Testis (tissue), 2 donors: ENCODE measurements at regions not wholly inside any gene's neighbourhood (a gene's known extent, or its start where the extent isn't known, plus 50 kb on each side); places are given as distances from the start of the nearest gene placed in this dataset.

ENCODE experiments used
- CTCF ChIP-seq, 3 experiments: fragments of 450-650 bp in 2 of 3; fragments of 200-600 bp in 1 of 3; sonication (generic) in 1 of 3; IDR thresholded peaks; one replicate each; pipeline ENCODE4 v1.5.1; 2016 to 2019; ENCODE audit warnings: antibody characterized with exemption in 3 of 3, mild to moderate bottlenecking in 2 of 3, moderate library complexity in 1 of 3
- POLR2A ChIP-seq: fragments of 450-650 bp; IDR thresholded peaks from one replicate; pipeline ENCODE4 v1.6.1; 2017; ENCODE audit warnings: antibody characterized with exemption, mild to moderate bottlenecking, moderate library complexity

- TF ChIP-seq CTCF (IDR thresholded peaks at IDR 0.05), result no peak
- TF ChIP-seq POLR2A, result no peak
Observed at GRCh38 chr15:87591042-87591441, 665.5 kb downstream of the NTRK3 start.
